H1 (cell line): ENCODE measurements at regions not wholly inside any gene's neighbourhood (a gene's known extent, or its start where the extent isn't known, plus 50 kb on each side); places are given as distances from the start of the nearest gene placed in this dataset.

Source experiments
- CTCF ChIA-PET: fragments of 300-600 bp; sonication (Branson Sonifier 250); formaldehyde crosslinking; loops from one replicate; lab custom pipeline; 2021; ENCODE audit not compliant: partially characterized antibody; lab: Charles Lee
- POLR2A ChIA-PET: fragments of 300-600 bp; sonication (Branson Sonifier 250); formaldehyde crosslinking; loops from one replicate; lab custom pipeline; 2021; ENCODE audit warnings: inconsistent platforms; ENCODE audit not compliant: partially characterized antibody; lab: Charles Lee
- DNase-seq, 2 experiments: peaks; one replicate each; pipeline versions ENCODE4 v3.0.0 to v3.0.0-alpha.2; 2010 to 2022; ENCODE audit warnings: low spot score in 2 of 2, low read depth in 1 of 2, mixed read lengths in 1 of 2
- FAIRE-seq: peaks from 2 replicates; lab custom pipeline; 2011; peaks lifted over from hg19 to GRCh38; lab: Jason Lieb, UNC
- H2AFZ ChIP-seq: 2 replicates; pipeline ENCODE4 v1.8.1; 2012; ENCODE audit warnings: low read length, inconsistent platforms
- H2AK5ac ChIP-seq: 2 replicates; pipeline ENCODE4 v1.6.1; 2013; ENCODE audit warnings: low read depth, low read length
- H2BK120ac ChIP-seq: replicated peaks from 2 replicates; pipeline ENCODE3; 2013; ENCODE audit warnings: low read depth, low read length, inconsistent platforms
- H2BK12ac ChIP-seq: 2 replicates; pipeline ENCODE4 v1.6.1; 2013; ENCODE audit warnings: low read depth, low read length
- H2BK15ac ChIP-seq: 2 replicates; pipeline ENCODE4 v1.6.1; 2013; ENCODE audit warnings: low read length
- H2BK20ac ChIP-seq: 2 replicates; pipeline ENCODE4 v1.6.1; 2013; ENCODE audit warnings: low read length
- H2BK5ac ChIP-seq: 2 replicates; pipeline ENCODE4 v1.6.1; 2013; ENCODE audit warnings: low read depth, low read length
- H3K14ac ChIP-seq: 2 replicates; pipeline ENCODE4 v1.6.1; 2013; ENCODE audit warnings: inconsistent platforms; ENCODE audit not compliant: insufficient read length
- H3K18ac ChIP-seq: 2 replicates; pipeline ENCODE4 v1.6.1; 2013; ENCODE audit warnings: low read length; ENCODE audit errors: extremely low read depth
- H3K23ac ChIP-seq: 2 replicates; pipeline ENCODE4 v1.6.1; 2013; ENCODE audit warnings: inconsistent platforms; ENCODE audit not compliant: insufficient read length
- H3K23me2 ChIP-seq: 2 replicates; pipeline ENCODE4 v1.6.1; 2013; ENCODE audit warnings: low read depth, low read length
- H3K27ac ChIP-seq: 2 replicates; pipeline ENCODE4 v1.6.1; 2011; ENCODE audit warnings: low read depth, low read length, inconsistent platforms
- H3K27me3 ChIP-seq, 4 experiments: replicated peaks in 1 of 4; 1 replicate in 1 of 4; 2 replicates in 3 of 4; pipeline versions ENCODE4 v1.6.1 to v1.8.1; 2011 to 2013; ENCODE audit warnings: low read length in 3 of 4, mild to moderate bottlenecking in 3 of 4, inconsistent platforms in 2 of 4, mixed read lengths in 2 of 4, moderate library complexity in 1 of 4; ENCODE audit not compliant: control insufficient read depth in 3 of 4, insufficient read depth in 3 of 4; ENCODE audit errors: extremely low read depth in 1 of 4
- H3K36me3 ChIP-seq, 4 experiments: 2 replicates each; pipeline versions ENCODE4 v1.6.1 to v1.8.1; 2011 to 2013; ENCODE audit warnings: mild to moderate bottlenecking in 4 of 4, low read length in 3 of 4, moderate library complexity in 2 of 4, control low read depth in 1 of 4, inconsistent platforms in 1 of 4; ENCODE audit not compliant: insufficient read depth in 4 of 4, control insufficient read depth in 2 of 4
- H3K4ac ChIP-seq: replicated peaks from 2 replicates; pipeline ENCODE3; 2013; ENCODE audit warnings: low read length, low read depth, mixed read lengths, inconsistent platforms; ENCODE audit not compliant: insufficient read length
- H3K4me1 ChIP-seq, 4 experiments: replicated peaks in 1 of 4; 1 replicate in 1 of 4; 2 replicates in 3 of 4; pipeline versions ENCODE4 v1.6.1 to v1.8.1; 2011 to 2013; ENCODE audit warnings: low read length in 3 of 4, inconsistent platforms in 2 of 4, mixed read lengths in 1 of 4; ENCODE audit not compliant: insufficient read depth in 4 of 4, control insufficient read depth in 3 of 4
- H3K4me2 ChIP-seq, 2 experiments: 2 replicates each; pipeline versions ENCODE4 v1.6.1 to v1.8.1; 2011 to 2013; ENCODE audit warnings: low read depth in 2 of 2, low read length in 2 of 2, control low read depth in 1 of 2, inconsistent platforms in 1 of 2, mild to moderate bottlenecking in 1 of 2; ENCODE audit not compliant: insufficient read depth in 1 of 2
- H3K4me3 ChIP-seq, 4 experiments: fragments of 200-600, 300-600 bp in 1 of 4; sonication (generic), shearing (Covaris generic), sonication (Bioruptor Twin) in 1 of 4; 2 replicates each; pipeline versions ENCODE4 v1.5.1 to v1.8.1; 2011 to 2016; ENCODE audit warnings: low read length in 4 of 4, low read depth in 3 of 4, control low read depth in 2 of 4, inconsistent platforms in 2 of 4, mild to moderate bottlenecking in 2 of 4, mixed read lengths in 1 of 4, moderate library complexity in 1 of 4; ENCODE audit not compliant: insufficient read depth in 2 of 4; ENCODE audit errors: extremely low read depth in 1 of 4
- H3K56ac ChIP-seq: replicated peaks from 2 replicates; pipeline ENCODE3; 2013; ENCODE audit warnings: low read depth, mild to moderate bottlenecking, mixed read lengths, low read length, inconsistent platforms; ENCODE audit not compliant: insufficient read length
- H3K79me1 ChIP-seq: 2 replicates; pipeline ENCODE4 v1.6.1; 2013; ENCODE audit warnings: low read depth, low read length, control low read depth
- H3K79me2 ChIP-seq, 2 experiments: 2 replicates each; pipeline versions ENCODE4 v1.6.1 to v1.8.1; 2012 to 2013; ENCODE audit warnings: low read length in 2 of 2, mild to moderate bottlenecking in 2 of 2, inconsistent platforms in 1 of 2; ENCODE audit not compliant: insufficient read depth in 2 of 2, control insufficient read depth in 1 of 2
- H3K9ac ChIP-seq, 4 experiments: replicated peaks in 1 of 4; 1 replicate in 1 of 4; 2 replicates in 3 of 4; pipeline versions ENCODE4 v1.6.1 to v1.8.1; 2011 to 2013; ENCODE audit warnings: low read depth in 3 of 4, low read length in 3 of 4, control low read depth in 2 of 4, mild to moderate bottlenecking in 2 of 4, moderate library complexity in 2 of 4, inconsistent platforms in 1 of 4; ENCODE audit errors: extremely low read depth in 1 of 4
- H3K9me3 ChIP-seq, 2 experiments: 2 replicates each; pipeline versions ENCODE4 v1.6.1 to v1.8.1; 2012 to 2013; ENCODE audit warnings: mild to moderate bottlenecking in 2 of 2, moderate library complexity in 2 of 2, control low read depth in 1 of 2, inconsistent platforms in 1 of 2, low read depth in 1 of 2, low read length in 1 of 2, mixed read lengths in 1 of 2; ENCODE audit not compliant: insufficient read depth in 2 of 2
- H4K20me1 ChIP-seq, 2 experiments: replicated peaks in 1 of 2; 2 replicates each; pipeline versions ENCODE3 to v1.8.1; 2011 to 2013; ENCODE audit warnings: inconsistent platforms in 2 of 2, low read length in 2 of 2, mild to moderate bottlenecking in 1 of 2; ENCODE audit not compliant: insufficient read depth in 2 of 2, control insufficient read depth in 1 of 2
- H4K5ac ChIP-seq: 2 replicates; pipeline ENCODE4 v1.6.1; 2013; ENCODE audit warnings: low read length, low read depth, mixed read lengths, inconsistent platforms; ENCODE audit not compliant: insufficient read length
- H4K8ac ChIP-seq: 2 replicates; pipeline ENCODE4 v1.8.0; 2013; ENCODE audit warnings: mild to moderate bottlenecking, moderate library complexity, low read length, inconsistent platforms; ENCODE audit not compliant: insufficient read depth; ENCODE audit errors: extremely low read depth
- H4K91ac ChIP-seq: replicated peaks from 2 replicates; pipeline ENCODE3; 2013; ENCODE audit warnings: low read length, mixed read lengths, inconsistent platforms; ENCODE audit not compliant: insufficient read length
- CBX8 ChIP-seq: fragments of 300-800, 300-1000 bp; sonication (generic); IDR thresholded peaks from 2 replicates; pipeline ENCODE4 v1.7.1; 2016; ENCODE audit warnings: low read depth, low read length, borderline replicate concordance
- GABPA ChIP-seq: IDR thresholded peaks from 2 replicates; pipeline ENCODE4 v1.6.1; 2011; ENCODE audit warnings: mild to moderate bottlenecking, low read length, moderate library complexity, borderline replicate concordance; ENCODE audit not compliant: insufficient read depth
- JUN ChIP-seq: IDR thresholded peaks from 2 replicates; pipeline ENCODE4 v1.6.1; 2011; ENCODE audit warnings: low read depth, mild to moderate bottlenecking, improper control_type of control experiment, low read length
- KDM1A ChIP-seq: fragments of 200-600, 300-600 bp; sonication (generic); IDR thresholded peaks from 2 replicates; pipeline ENCODE4 v1.7.1; 2016; ENCODE audit warnings: mild to moderate bottlenecking, low read length, borderline replicate concordance
- NANOG ChIP-seq: IDR thresholded peaks from 2 replicates; pipeline ENCODE4 v1.6.1; 2011; ENCODE audit warnings: low read length, low read depth, mild to moderate bottlenecking, inconsistent platforms; ENCODE audit not compliant: insufficient read depth, poor library complexity, severe bottlenecking
- SIN3A ChIP-seq, 2 experiments: IDR thresholded peaks in 1 of 2; conservative IDR thresholded peaks in 1 of 2; 2 replicates each; pipeline ENCODE4 v1.6.1; 2011 to 2012; ENCODE audit warnings: low read length in 2 of 2, improper control_type of control experiment in 1 of 2, low read depth in 1 of 2, mild to moderate bottlenecking in 1 of 2
- SP2 ChIP-seq: IDR thresholded peaks from 2 replicates; pipeline ENCODE4 v1.6.1; 2012; ENCODE audit warnings: mild to moderate bottlenecking, low read length, inconsistent platforms
- TBP ChIP-seq: IDR thresholded peaks from 2 replicates; pipeline ENCODE4 v1.6.1; 2011; ENCODE audit warnings: low read depth, low read length, improper control_type of control experiment
- WGBS, 2 experiments: shearing (Covaris generic) in 1 of 2; methylation state at CpG; one replicate each; pipeline versions ENCODE4 v1.1.6 to v1.1.7; 2013 to 2015; ENCODE audit warnings: low lambda C conversion rate in 2 of 2, mixed read lengths in 2 of 2, inconsistent platforms in 1 of 2, low coverage in 1 of 2, missing lambda C conversion rate in 1 of 2; ENCODE audit not compliant: insufficient replicate concordance in 2 of 2, insufficient coverage in 1 of 2, insufficient read length in 1 of 2; ENCODE audit errors: extremely low coverage in 1 of 2, missing lambda C conversion rate in 1 of 2; 5-methylcytosine and 5-hydroxymethylcytosine counted together
- TF ChIP-seq, protein P1 (sequence below): IDR thresholded peaks from 2 replicates; pipeline ENCODE4 v1.6.1; 2011; ENCODE audit warnings: low read depth, mild to moderate bottlenecking, low read length; ENCODE audit not compliant: insufficient read depth
- TF ChIP-seq, protein P2 (sequence below): IDR thresholded peaks from 2 replicates; pipeline ENCODE4 v1.6.1; 2012; ENCODE audit warnings: inconsistent platforms

DNA sequence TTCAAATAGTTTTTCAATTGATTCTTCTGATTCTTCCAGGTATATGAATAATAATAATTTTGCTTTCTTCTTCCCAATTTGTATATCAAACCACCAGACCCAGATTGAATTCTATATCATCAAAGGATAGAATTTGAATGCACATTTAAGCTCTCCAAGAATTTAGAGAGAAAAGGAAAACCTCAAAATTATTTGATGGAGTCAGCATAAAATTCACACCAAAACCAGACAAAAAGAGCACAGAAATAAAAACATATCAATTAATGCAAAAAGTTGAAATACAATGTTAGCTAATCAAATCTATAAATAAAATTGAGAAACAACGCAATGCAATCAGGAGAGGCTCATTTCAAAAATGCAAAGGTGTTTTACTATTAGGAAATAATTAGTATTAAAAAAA lies 248.0 kb upstream of the HS6ST1 start:
- TF ChIP-seq SP2 = no peak
- no peak for TF ChIP-seq CBX8
- TF ChIP-seq, protein P1, sequence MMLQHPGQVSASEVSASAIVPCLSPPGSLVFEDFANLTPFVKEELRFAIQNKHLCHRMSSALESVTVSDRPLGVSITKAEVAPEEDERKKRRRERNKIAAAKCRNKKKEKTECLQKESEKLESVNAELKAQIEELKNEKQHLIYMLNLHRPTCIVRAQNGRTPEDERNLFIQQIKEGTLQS = no peak
- TF ChIP-seq TBP = no peak
- no peak for TF ChIP-seq JUN
- TF ChIP-seq SIN3A (conservative IDR thresholded peaks at IDR 0.05 in 1 of 2, IDR thresholded peaks at IDR 0.05 in 1 of 2; ENCODE audit: low read depth in 1 of 2, low read length in 2 of 2) = no peak
- TF ChIP-seq, protein P2, sequence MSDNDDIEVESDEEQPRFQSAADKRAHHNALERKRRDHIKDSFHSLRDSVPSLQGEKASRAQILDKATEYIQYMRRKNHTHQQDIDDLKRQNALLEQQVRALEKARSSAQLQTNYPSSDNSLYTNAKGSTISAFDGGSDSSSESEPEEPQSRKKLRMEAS = no peak
- TF ChIP-seq KDM1A = no peak
- TF ChIP-seq NANOG = no peak
- no peak for TF ChIP-seq GABPA
- TF ChIP-seq, all 59 proteins: peak for 0
- Histone ChIP-seq H3K9me3 (no peaks in the 10 kb centered on the region), H3K18ac (no peak overlapping the region), H3K27ac (no peak overlapping the region), H4K20me1 (no peaks in the 10 kb centered on the region), H2BK5ac (no peak overlapping the region), H2AK5ac (no peak overlapping the region), H3K23me2 (no peaks in the 10 kb centered on the region), H3K4ac (no peak overlapping the region), H3K4me1 (no peaks in the 10 kb centered on the region; a peak in 2 of 7 replicates), H3K9ac (no peak overlapping the region), H3K4me3 (no peak overlapping the region), H3K36me3 (no peaks in the 10 kb centered on the region), H4K8ac (no peak overlapping the region), H2BK120ac (no peak overlapping the region), H2BK20ac (no peak overlapping the region), H2BK15ac (no peak overlapping the region), H4K5ac (no peak overlapping the region), H3K79me2 (no peaks in the 10 kb centered on the region), H3K4me2 (no peak overlapping the region), H3K56ac (no peak overlapping the region), H3K79me1 (no peaks in the 10 kb centered on the region), H2BK12ac (no peak overlapping the region), H2AFZ (no peak overlapping the region), H4K91ac (no peak overlapping the region), H3K14ac (no peak overlapping the region), H3K23ac (no peak overlapping the region), H3K27me3 (no peaks in the 10 kb centered on the region)
- 92% methylated on average over 1 of the region's 1 CpG; no CpG with 5 or more reads in 1 of the 2 experiments for WGBS, 2 experiments
- FAIRE-seq = no peak
- no peak for DNase-seq
- ChIA-PET POLR2A (no interaction called here), CTCF (interaction anchor here (0.6 to 2.6 kb wide), 3 partner anchors 11 to 834 kb away, joined by 3 to 6 read pairs (median 3); no protein-coding TSS in a partner anchor)
